ENCODE measurements at regions not wholly inside any gene's neighbourhood (a gene's known extent, or its start where the extent isn't known, plus 50 kb on each side); places are given as distances from the start of the nearest gene placed in this dataset.

DNA sequence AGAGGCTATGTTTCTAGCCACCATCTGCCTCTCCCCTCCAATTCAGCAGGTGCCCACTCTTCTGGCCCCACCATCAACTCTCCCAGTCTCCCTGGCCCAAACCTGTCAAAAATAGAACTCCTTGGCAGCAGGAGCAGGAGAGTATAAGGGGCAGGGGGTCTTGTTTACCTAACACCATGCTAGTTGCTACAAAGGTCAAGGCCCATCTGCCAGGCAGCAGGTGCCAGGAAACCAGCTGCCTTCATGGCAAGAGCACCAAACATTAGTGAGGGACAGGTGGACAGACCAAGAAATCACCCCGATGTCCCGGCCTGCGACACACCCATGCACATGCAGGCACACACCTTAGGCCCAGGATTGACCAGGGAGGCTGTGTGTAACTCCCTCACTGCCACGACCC lies 387.9 kb downstream of the BUD13 start:
- Histone ChIP-seq H3K79me2 (ENCODE audit: control insufficient read depth, insufficient read depth, low read length, poor library complexity) (no peaks in the 10 kb centered on the region), H3K4me1 (ENCODE audit: control insufficient read depth in 1 of 2, insufficient read depth in 2 of 2, low read length in 2 of 2) (no peaks in the 10 kb centered on the region), H2AFZ (ENCODE audit: insufficient read depth, low read length, poor library complexity) (no peak overlapping the region), H2AK5ac (ENCODE audit: low read length) (no peak overlapping the region), H3K9ac (ENCODE audit: low read length) (no peak overlapping the region), H4K91ac (ENCODE audit: low read depth, low read length) (no peak overlapping the region), H3K4me2 (ENCODE audit: low read length) (no peak overlapping the region), H3K9me3 (ENCODE audit: insufficient read depth, low read depth, low read length) (peaks cover 2% of the 10 kb centered on the region), H3K18ac (ENCODE audit: low read length) (no peak overlapping the region), H2BK120ac (ENCODE audit: insufficient read depth, low read length, poor library complexity) (no peak overlapping the region), H3K27ac (ENCODE audit: low read depth, low read length) (no peak overlapping the region), H3K4ac (ENCODE audit: low read depth, low read length) (no peak overlapping the region), H3K27me3 (ENCODE audit: insufficient read depth, low read length) (no peaks in the 10 kb centered on the region), H3K23ac (ENCODE audit: low read length) (no peak overlapping the region), H3K4me3 (ENCODE audit: low read depth, low read length) (no peak overlapping the region), H4K8ac (ENCODE audit: low read depth, low read length) (no peak overlapping the region), H3K14ac (ENCODE audit: low read length) (no peak overlapping the region), H2BK5ac (ENCODE audit: low read depth, low read length, poor library complexity) (no peak overlapping the region), H3K79me1 (ENCODE audit: low read length) (no peaks in the 10 kb centered on the region), H2BK12ac (ENCODE audit: low read length) (no peak overlapping the region), H4K12ac (ENCODE audit: low read depth, low read length) (no peak overlapping the region), H3K36me3 (ENCODE audit: control insufficient read depth in 1 of 2, insufficient read depth in 2 of 2, low read length in 2 of 2) (no peaks in the 10 kb centered on the region)
- no CpG with 5 or more reads among the region's 4 CpGs for WGBS (ENCODE audit: extremely low coverage, insufficient coverage, insufficient read length)
- no peak for DNase-seq

DNA sequence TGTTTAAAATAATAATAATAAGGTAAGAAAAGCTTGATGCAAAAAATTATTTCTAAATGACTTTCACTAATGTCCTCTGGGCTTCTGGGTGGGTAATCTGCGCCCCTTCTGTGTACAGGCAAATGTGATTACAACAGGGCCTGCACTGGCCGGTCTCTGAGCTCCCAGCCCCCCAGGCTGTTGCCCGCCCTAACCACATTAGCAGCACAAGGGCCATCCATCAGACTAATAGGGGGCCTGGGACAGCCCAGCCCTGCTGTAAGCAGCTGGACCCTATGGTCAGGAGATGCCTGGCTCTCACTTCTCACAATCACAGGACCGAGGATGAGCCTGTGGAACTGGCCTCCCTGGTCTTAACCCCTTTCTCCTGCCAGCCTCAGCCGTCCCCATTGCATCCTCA lies 388.4 kb downstream of the BUD13 start:
- no peak for DNase-seq

DNA sequence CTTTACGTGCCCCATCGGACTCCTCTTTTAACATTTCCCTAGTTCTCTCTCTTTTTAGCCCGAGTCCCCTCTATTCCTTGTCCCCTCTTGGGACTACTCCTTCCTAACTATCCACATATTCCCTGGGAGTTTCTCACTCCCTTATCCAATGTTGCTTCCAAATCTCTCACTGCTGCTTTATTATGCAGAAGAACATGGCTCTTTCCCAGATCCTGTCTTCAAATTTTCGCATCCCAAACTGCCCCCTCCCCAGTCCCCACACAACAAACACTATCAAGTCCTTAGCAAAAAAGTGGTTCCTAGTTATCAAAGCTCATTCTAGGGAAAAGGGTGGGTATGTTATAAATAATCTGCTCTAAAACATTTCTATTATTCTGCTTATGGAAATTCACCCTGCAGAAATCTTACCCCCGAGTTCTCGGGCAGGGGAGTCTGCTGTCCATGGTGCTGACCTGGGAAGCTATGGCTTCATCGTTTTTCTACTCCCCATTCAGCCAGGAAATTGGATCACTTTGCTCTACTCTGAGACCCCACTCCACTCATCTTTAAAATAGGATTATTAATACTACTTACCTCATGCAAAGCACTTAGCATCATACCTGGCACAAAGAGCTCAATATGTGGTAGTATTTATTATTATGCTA lies 393.5 kb downstream of the BUD13 start:
- H3K23ac ChIP-seq (ENCODE audit: low read length) = no peak overlapping the region
- H4K8ac ChIP-seq (ENCODE audit: low read depth, low read length) = no peak overlapping the region
- no peak overlapping the region for H2BK12ac ChIP-seq (ENCODE audit: low read length)
- no peak overlapping the region for H2BK5ac ChIP-seq (ENCODE audit: low read depth, low read length, poor library complexity)
- no peak overlapping the region for H2BK120ac ChIP-seq (ENCODE audit: insufficient read depth, low read length, poor library complexity)
- H3K79me2 ChIP-seq (ENCODE audit: control insufficient read depth, insufficient read depth, low read length, poor library complexity) = no peaks in the 10 kb centered on the region
- no peak overlapping the region for H3K18ac ChIP-seq (ENCODE audit: low read length)
- H3K36me3 ChIP-seq (ENCODE audit: control insufficient read depth in 1 of 2, insufficient read depth in 2 of 2, low read length in 2 of 2) = no peaks in the 10 kb centered on the region
- WGBS (ENCODE audit: extremely low coverage, insufficient coverage, insufficient read length) = no CpG with 5 or more reads among the region's 7 CpGs
- DNase-seq = peak in 1 of 2 donors; percentile 50
- H3K4me1 ChIP-seq (ENCODE audit: control insufficient read depth in 1 of 2, insufficient read depth in 2 of 2, low read length in 2 of 2) = no peaks in the 10 kb centered on the region
- H4K91ac ChIP-seq (ENCODE audit: low read depth, low read length) = no peak overlapping the region
- no peak overlapping the region for H3K4me2 ChIP-seq (ENCODE audit: low read length)
- H4K12ac ChIP-seq (ENCODE audit: low read depth, low read length) = no peak overlapping the region
- H3K9ac ChIP-seq (ENCODE audit: low read length) = no peak overlapping the region
- H2AK5ac ChIP-seq (ENCODE audit: low read length) = no peak overlapping the region
- no peak overlapping the region for H3K4ac ChIP-seq (ENCODE audit: low read depth, low read length)
- no peak overlapping the region for H3K27ac ChIP-seq (ENCODE audit: low read depth, low read length)
- no peak overlapping the region for H3K4me3 ChIP-seq (ENCODE audit: low read depth, low read length)
- no peak overlapping the region for H3K14ac ChIP-seq (ENCODE audit: low read length)
- H3K79me1 ChIP-seq (ENCODE audit: low read length) = no peaks in the 10 kb centered on the region
- H3K27me3 ChIP-seq (ENCODE audit: insufficient read depth, low read length) = no peaks in the 10 kb centered on the region
- H3K9me3 ChIP-seq (ENCODE audit: insufficient read depth, low read depth, low read length) = peaks cover 2% of the 10 kb centered on the region
- no peak overlapping the region for H2AFZ ChIP-seq (ENCODE audit: insufficient read depth, low read length, poor library complexity)

More for the DNA sequence above, 388.4 kb downstream of the BUD13 start:
- Histone ChIP-seq H4K91ac (ENCODE audit: low read depth, low read length) (no peak overlapping the region), H3K79me1 (ENCODE audit: low read length) (no peaks in the 10 kb centered on the region), H4K8ac (ENCODE audit: low read depth, low read length) (no peak overlapping the region), H2AK5ac (ENCODE audit: low read length) (no peak overlapping the region), H2BK120ac (ENCODE audit: insufficient read depth, low read length, poor library complexity) (no peak overlapping the region), H2BK12ac (ENCODE audit: low read length) (no peak overlapping the region), H3K9ac (ENCODE audit: low read length) (no peak overlapping the region), H4K12ac (ENCODE audit: low read depth, low read length) (no peak overlapping the region), H3K9me3 (ENCODE audit: insufficient read depth, low read depth, low read length) (peaks cover 2% of the 10 kb centered on the region), H3K79me2 (ENCODE audit: control insufficient read depth, insufficient read depth, low read length, poor library complexity) (no peaks in the 10 kb centered on the region), H2BK5ac (ENCODE audit: low read depth, low read length, poor library complexity) (no peak overlapping the region), H3K36me3 (ENCODE audit: control insufficient read depth in 1 of 2, insufficient read depth in 2 of 2, low read length in 2 of 2) (no peaks in the 10 kb centered on the region), H3K18ac (ENCODE audit: low read length) (no peak overlapping the region), H2AFZ (ENCODE audit: insufficient read depth, low read length, poor library complexity) (no peak overlapping the region), H3K23ac (ENCODE audit: low read length) (no peak overlapping the region), H3K4me3 (ENCODE audit: low read depth, low read length) (no peak overlapping the region), H3K4ac (ENCODE audit: low read depth, low read length) (no peak overlapping the region), H3K4me2 (ENCODE audit: low read length) (no peak overlapping the region), H3K27ac (ENCODE audit: low read depth, low read length) (no peak overlapping the region), H3K4me1 (ENCODE audit: control insufficient read depth in 1 of 2, insufficient read depth in 2 of 2, low read length in 2 of 2) (no peaks in the 10 kb centered on the region), H3K27me3 (ENCODE audit: insufficient read depth, low read length) (no peaks in the 10 kb centered on the region), H3K14ac (ENCODE audit: low read length) (no peak overlapping the region)
- no CpG with 5 or more reads among the region's 5 CpGs for WGBS (ENCODE audit: extremely low coverage, insufficient coverage, insufficient read length)

DNA sequence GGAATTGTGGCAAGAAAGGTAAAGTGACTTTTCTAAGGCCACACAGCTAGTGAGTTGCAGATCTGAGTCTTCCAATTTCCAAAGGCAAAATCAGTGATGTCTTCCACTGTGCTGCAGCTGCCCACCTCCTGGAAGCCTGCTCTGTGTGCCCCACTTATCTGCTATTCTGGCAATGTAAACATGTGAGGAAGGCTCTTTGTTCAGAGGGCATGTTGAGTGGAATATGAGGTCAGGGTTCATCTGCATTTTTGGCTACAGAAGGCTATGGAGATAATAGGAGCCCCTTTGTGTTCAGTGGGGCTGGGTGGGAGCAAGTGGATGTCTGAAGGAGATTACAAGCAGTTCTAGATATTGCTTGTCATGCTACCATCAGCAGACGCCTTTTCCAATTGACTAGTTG lies 396.2 kb downstream of the BUD13 start:
- whole genome bisulfite sequencing (ENCODE audit: extremely low coverage, insufficient coverage, insufficient read length) = no CpG with 5 or more reads among the region's 1 CpG
- Histone ChIP-seq H3K79me2 (ENCODE audit: control insufficient read depth, insufficient read depth, low read length, poor library complexity) (no peaks in the 10 kb centered on the region), H4K91ac (ENCODE audit: low read depth, low read length) (no peak overlapping the region), H3K36me3 (ENCODE audit: control insufficient read depth in 1 of 2, insufficient read depth in 2 of 2, low read length in 2 of 2) (no peaks in the 10 kb centered on the region), H4K12ac (ENCODE audit: low read depth, low read length) (no peak overlapping the region), H3K4me2 (ENCODE audit: low read length) (no peak overlapping the region), H3K79me1 (ENCODE audit: low read length) (no peaks in the 10 kb centered on the region), H2BK12ac (ENCODE audit: low read length) (no peak overlapping the region), H2AFZ (ENCODE audit: insufficient read depth, low read length, poor library complexity) (no peak overlapping the region), H3K27me3 (ENCODE audit: insufficient read depth, low read length) (no peaks in the 10 kb centered on the region), H3K9me3 (ENCODE audit: insufficient read depth, low read depth, low read length) (no peaks in the 10 kb centered on the region), H2BK5ac (ENCODE audit: low read depth, low read length, poor library complexity) (no peak overlapping the region), H3K9ac (ENCODE audit: low read length) (no peak overlapping the region), H3K14ac (ENCODE audit: low read length) (no peak overlapping the region), H3K23ac (ENCODE audit: low read length) (no peak overlapping the region), H3K18ac (ENCODE audit: low read length) (no peak overlapping the region), H3K4me1 (ENCODE audit: control insufficient read depth in 1 of 2, insufficient read depth in 2 of 2, low read length in 2 of 2) (no peaks in the 10 kb centered on the region), H2AK5ac (ENCODE audit: low read length) (no peak overlapping the region), H2BK120ac (ENCODE audit: insufficient read depth, low read length, poor library complexity) (no peak overlapping the region), H3K27ac (ENCODE audit: low read depth, low read length) (no peak overlapping the region), H3K4ac (ENCODE audit: low read depth, low read length) (no peak overlapping the region), H4K8ac (ENCODE audit: low read depth, low read length) (no peak overlapping the region), H3K4me3 (ENCODE audit: low read depth, low read length) (no peak overlapping the region)
- DNase-seq = no peak

Data from trophoblast cell (in vitro differentiated cells and primary cell).